EL (cell line): ENCODE measurements at regions not wholly inside any gene's neighbourhood (a gene's known extent, or its start where the extent isn't known, plus 50 kb on each side); places are given as distances from the start of the nearest gene placed in this dataset.
"Not testable (repeated sequence)": the region's sequence is repeated elsewhere in the genome, so short reads cannot be mapped to it uniquely, and the experiment has no call there.

Experiments used
- DNase-seq: peaks from one replicate; pipeline ENCODE4 v3.0.0-alpha.2; 2016

- not testable (repeated sequence) for DNase-seq
These were observed 108.1 kb downstream of the PROX1 start for GRCh38 chr1:214095896-214096295.

- no peak for DNase-seq
These were observed 113.5 kb downstream of the PROX1 start for GRCh38 chr1:214101246-214101645.

GRCh38 chr1:214101828-214102227 is 114.1 kb downstream of the PROX1 start:
- no peak for DNase-seq

- DNase-seq = peak; percentile 88
These were observed 115.1 kb downstream of the PROX1 start for GRCh38 chr1:214102907-214103306.

GRCh38 chr1:214103778-214104177 is 116.0 kb downstream of the PROX1 start:
- no peak for DNase-seq

GRCh38 chr1:214106375-214106774 is 118.6 kb downstream of the PROX1 start:
- DNase-seq = no peak

- peak; percentile 24 for DNase-seq
These were observed 119.7 kb downstream of the PROX1 start for GRCh38 chr1:214107322-214108096.

- DNase-seq = no peak
These were observed 120.3 kb downstream of the PROX1 start for GRCh38 chr1:214108097-214108446.

GRCh38 chr1:214111796-214112195 is 124.0 kb downstream of the PROX1 start:
- DNase-seq = no peak

GRCh38 chr1:214116258-214116657 is 128.5 kb downstream of the PROX1 start:
- DNase-seq = peak; percentile 23

GRCh38 chr1:214117780-214118179 is 130.0 kb downstream of the PROX1 start:
- no peak for DNase-seq

- no peak for DNase-seq
These were observed 132.4 kb downstream of the PROX1 start for GRCh38 chr1:214120191-214120590.

- no peak for DNase-seq
These were observed 133.2 kb downstream of the PROX1 start for GRCh38 chr1:214120951-214121350.

- no peak for DNase-seq
These were observed 134.3 kb downstream of the PROX1 start for GRCh38 chr1:214122110-214122509.

- DNase-seq = peak; percentile 49
These were observed 135.4 kb downstream of the PROX1 start for GRCh38 chr1:214123061-214123784.

- no peak for DNase-seq
These were observed 136.6 kb downstream of the PROX1 start for GRCh38 chr1:214124281-214124805.

- no peak for DNase-seq
These were observed 137.1 kb downstream of the PROX1 start for GRCh38 chr1:214124915-214125314.

- DNase-seq = no peak
These were observed 138.0 kb downstream of the PROX1 start for GRCh38 chr1:214125819-214126218.

GRCh38 chr1:214126697-214127146 is 138.9 kb downstream of the PROX1 start:
- no peak for DNase-seq

GRCh38 chr1:214127705-214128104 is 139.9 kb downstream of the PROX1 start:
- DNase-seq = no peak

GRCh38 chr1:214135886-214136285 is 145.1 kb upstream of the SMYD2 start:
- peak; percentile 43 for DNase-seq

GRCh38 chr1:214136324-214136919 is 144.5 kb upstream of the SMYD2 start:
- DNase-seq = peak; percentile 47

GRCh38 chr1:214141486-214141885 is 139.5 kb upstream of the SMYD2 start:
- no peak for DNase-seq
